ENCODE measurements at regions not wholly inside any gene's neighbourhood (a gene's known extent, or its start where the extent isn't known, plus 50 kb on each side); places are given as distances from the start of the nearest gene placed in this dataset.

GRCh38 chr21:43343992-43344886 is 82.7 kb downstream of the SIK1 start:
- no peak for DNase-seq (ENCODE audit: low read depth)
- no peak overlapping the region for H3K4me3 ChIP-seq (ENCODE audit: control insufficient read depth, low read depth, low read length)
- TF ChIP-seq CTCF (conservative IDR thresholded peaks at IDR 0.05; ENCODE audit: control insufficient read depth, insufficient read depth, low read depth, low read length), result no peak

GRCh38 chr21:43343095-43343991 is 83.6 kb downstream of the SIK1 start:
- no peak overlapping the region for H3K4me3 ChIP-seq (ENCODE audit: control insufficient read depth, low read depth, low read length)
- TF ChIP-seq CTCF (conservative IDR thresholded peaks at IDR 0.05; ENCODE audit: control insufficient read depth, insufficient read depth, low read depth, low read length), result no peak
- DNase-seq (ENCODE audit: low read depth), result no peak

- no peak for DNase-seq (ENCODE audit: low read depth)
- no peak overlapping the region for H3K4me3 ChIP-seq (ENCODE audit: control insufficient read depth, low read depth, low read length)
- no peak for TF ChIP-seq CTCF (conservative IDR thresholded peaks at IDR 0.05; ENCODE audit: control insufficient read depth, insufficient read depth, low read depth, low read length)
Observed at GRCh38 chr21:43342301-43342881, 84.5 kb downstream of the SIK1 start.

- TF ChIP-seq CTCF (conservative IDR thresholded peaks at IDR 0.05; ENCODE audit: control insufficient read depth, insufficient read depth, low read depth, low read length), result no peak
- H3K4me3 ChIP-seq (ENCODE audit: control insufficient read depth, low read depth, low read length), result no peak overlapping the region
- peak; percentile 34 for DNase-seq (ENCODE audit: low read depth)
Observed at GRCh38 chr21:43341378-43342161, 85.4 kb downstream of the SIK1 start.

- no peak for TF ChIP-seq CTCF (conservative IDR thresholded peaks at IDR 0.05; ENCODE audit: control insufficient read depth, insufficient read depth, low read depth, low read length)
- peak; percentile 81 for DNase-seq (ENCODE audit: low read depth)
- no peak overlapping the region for H3K4me3 ChIP-seq (ENCODE audit: control insufficient read depth, low read depth, low read length)
Observed at GRCh38 chr21:43340491-43341377, 86.2 kb downstream of the SIK1 start.
